ENCODE measurements at regions not wholly inside any gene's neighbourhood (a gene's known extent, or its start where the extent isn't known, plus 50 kb on each side); places are given as distances from the start of the nearest gene placed in this dataset.
A peak's percentile ranks its signal among the peaks of the same experiment; 100 is the strongest.
"Not testable (repeated sequence)": the region's sequence is repeated elsewhere in the genome, so short reads cannot be mapped to it uniquely, and the experiment has no call there.

GRCh38 chr6:91082311-91082832 is 495.5 kb upstream of the MAP3K7 start:
- DNase-seq: peak; percentile 69

GRCh38 chr6:91081452-91082067 is 494.7 kb upstream of the MAP3K7 start:
- peak; percentile 58 for DNase-seq

GRCh38 chr6:91080871-91081270 is 494.0 kb upstream of the MAP3K7 start:
- DNase-seq: no peak

GRCh38 chr6:91079969-91080368 is 493.1 kb upstream of the MAP3K7 start:
- DNase-seq: peak; percentile 32

GRCh38 chr6:91075244-91075976 is 488.5 kb upstream of the MAP3K7 start:
- no peak for DNase-seq

GRCh38 chr6:91063362-91063761 is 476.5 kb upstream of the MAP3K7 start:
- no peak for DNase-seq

- DNase-seq: no peak
Measured at GRCh38 chr6:91057689-91058088, 470.8 kb upstream of the MAP3K7 start.

GRCh38 chr6:91055959-91056358 is 469.1 kb upstream of the MAP3K7 start:
- DNase-seq: no peak

- DNase-seq: not testable (repeated sequence)
Measured at GRCh38 chr6:91052473-91053450, 465.9 kb upstream of the MAP3K7 start.

- DNase-seq: no peak
Measured at GRCh38 chr6:91045161-91045560, 458.3 kb upstream of the MAP3K7 start.

- DNase-seq: no peak
Measured at GRCh38 chr6:91043751-91044150, 456.9 kb upstream of the MAP3K7 start.

GRCh38 chr6:91042656-91043055 is 455.8 kb upstream of the MAP3K7 start:
- DNase-seq: no peak

GRCh38 chr6:91033964-91034363 is 447.1 kb upstream of the MAP3K7 start:
- DNase-seq: no peak

GRCh38 chr6:91031581-91031980 is 444.7 kb upstream of the MAP3K7 start:
- no peak for DNase-seq

GRCh38 chr6:91029211-91029610 is 442.3 kb upstream of the MAP3K7 start:
- DNase-seq: no peak

GRCh38 chr6:91023529-91023928 is 436.7 kb upstream of the MAP3K7 start:
- no peak for DNase-seq

GRCh38 chr6:91020744-91021143 is 433.9 kb upstream of the MAP3K7 start:
- DNase-seq: no peak

GRCh38 chr6:91018586-91018985 is 431.7 kb upstream of the MAP3K7 start:
- DNase-seq: no peak

- DNase-seq: no peak
Measured at GRCh38 chr6:91013511-91013910, 426.6 kb upstream of the MAP3K7 start.

- DNase-seq: no peak
Measured at GRCh38 chr6:90997076-90997475, 410.2 kb upstream of the MAP3K7 start.

- DNase-seq: peak; percentile 14
Measured at GRCh38 chr6:90993770-90994169, 406.9 kb upstream of the MAP3K7 start.

- no peak for DNase-seq
Measured at GRCh38 chr6:90989763-90990162, 402.9 kb upstream of the MAP3K7 start.

- no peak for DNase-seq
Measured at GRCh38 chr6:90984066-90984465, 397.2 kb upstream of the MAP3K7 start.

All from fibroblast of skin of right biceps (primary cell).